CD14-positive monocyte (primary cell): ENCODE measurements at regions not wholly inside any gene's neighbourhood (a gene's known extent, or its start where the extent isn't known, plus 50 kb on each side); places are given as distances from the start of the nearest gene placed in this dataset.
A peak's percentile ranks its signal among the peaks of the same experiment; 100 is the strongest.

ENCODE experiments used
- DNase-seq, 3 donors: peaks; one replicate each; pipeline ENCODE4 v3.0.0-alpha.2; 2011 to 2022
- H2AFZ ChIP-seq: 2 replicates; pipeline ENCODE4 v1.6.0; 2012; ENCODE audit warnings: mild to moderate bottlenecking, low read depth, low read length, inconsistent platforms; ENCODE audit not compliant: insufficient read depth, poor library complexity, severe bottlenecking
- H3K27ac ChIP-seq, 2 donors: 1 replicate in 1 of 2; 2 replicates in 1 of 2; pipeline ENCODE4 v1.5.1; 2012 to 2013; ENCODE audit warnings: low read length in 2 of 2, control low read depth in 1 of 2, inconsistent platforms in 1 of 2, low read depth in 1 of 2, mild to moderate bottlenecking in 1 of 2
- H3K27me3 ChIP-seq, 2 donors: one replicate each; pipeline versions ENCODE4 v1.6.0 to v1.6.1; 2011 to 2013; ENCODE audit warnings: low read length in 2 of 2; ENCODE audit not compliant: control insufficient read depth in 2 of 2, insufficient read depth in 2 of 2
- H3K36me3 ChIP-seq, 2 donors: replicated peaks in 1 of 2; 1 replicate in 1 of 2; 2 replicates in 1 of 2; pipeline versions ENCODE4 v1.5.1 to v1.6.1; 2012 to 2013; ENCODE audit warnings: low read length in 2 of 2, control low read depth in 1 of 2, inconsistent platforms in 1 of 2, mild to moderate bottlenecking in 1 of 2; ENCODE audit not compliant: insufficient read depth in 2 of 2, control insufficient read depth in 1 of 2
- H3K4me1 ChIP-seq, 2 donors: 1 replicate in 1 of 2; 2 replicates in 1 of 2; pipeline versions ENCODE4 v1.5.1 to v1.6.1; 2012 to 2013; ENCODE audit warnings: low read length in 2 of 2, control low read depth in 1 of 2, inconsistent platforms in 1 of 2, mild to moderate bottlenecking in 1 of 2, moderate library complexity in 1 of 2; ENCODE audit not compliant: insufficient read depth in 2 of 2, control insufficient read depth in 1 of 2
- H3K4me2 ChIP-seq: replicated peaks from 2 replicates; pipeline ENCODE3; 2012; ENCODE audit warnings: low read length, moderate library complexity, mild to moderate bottlenecking; ENCODE audit not compliant: poor library complexity, severe bottlenecking; ENCODE audit errors: extremely low read depth
- H3K4me3 ChIP-seq, 3 experiments: fragments of 200-600 bp in 1 of 3; sonication (generic) in 1 of 3; replicated peaks in 1 of 3; 1 replicate in 2 of 3; 2 replicates in 1 of 3; pipeline ENCODE4 v1.5.1; 2011 to 2013; ENCODE audit warnings: low read length in 3 of 3, mild to moderate bottlenecking in 3 of 3, control low read depth in 2 of 3, low read depth in 2 of 3, inconsistent platforms in 1 of 3, moderate library complexity in 1 of 3
- H3K79me2 ChIP-seq: 2 replicates; pipeline ENCODE4 v1.6.0; 2012; ENCODE audit warnings: mild to moderate bottlenecking, control low read depth, inconsistent platforms, low read length, moderate library complexity; ENCODE audit not compliant: insufficient read depth
- H3K9ac ChIP-seq: 2 replicates; pipeline ENCODE4 v1.6.0; 2017; ENCODE audit warnings: low read length, mild to moderate bottlenecking; ENCODE audit not compliant: insufficient read depth, poor library complexity, severe bottlenecking
- H3K9me3 ChIP-seq, 2 donors: replicated peaks in 1 of 2; 1 replicate in 1 of 2; 2 replicates in 1 of 2; pipeline versions ENCODE4 v1.5.1 to v1.6.1; 2012 to 2013; ENCODE audit warnings: low read length in 2 of 2, control low read depth in 1 of 2; ENCODE audit not compliant: control insufficient read depth in 1 of 2, insufficient read depth in 1 of 2
- H4K20me1 ChIP-seq: 2 replicates; pipeline ENCODE4 v1.6.0; 2012; ENCODE audit warnings: mild to moderate bottlenecking, low read length, control low read depth, moderate library complexity; ENCODE audit not compliant: insufficient read depth
- H3K27ac Mint-ChIP-seq, 7 donors: one replicate each; pipeline ENCODE4 v1.8.0; 2020; ENCODE audit warnings: mild to moderate bottlenecking in 7 of 7, mixed read lengths in 7 of 7, moderate library complexity in 6 of 7, inconsistent platforms in 2 of 7
- H3K27me3 Mint-ChIP-seq, 3 donors: one replicate each; pipeline ENCODE4 v1.8.0; 2021 to 2022; ENCODE audit warnings: low read depth in 3 of 3, mild to moderate bottlenecking in 3 of 3, mixed read lengths in 3 of 3, moderate library complexity in 3 of 3, inconsistent platforms in 1 of 3
- H3K36me3 Mint-ChIP-seq, 2 donors: one replicate each; pipeline ENCODE4 v1.8.0; 2020; ENCODE audit warnings: mixed read lengths in 2 of 2, inconsistent platforms in 1 of 2, mild to moderate bottlenecking in 1 of 2
- H3K4me1 Mint-ChIP-seq: one replicate; pipeline ENCODE4 v1.8.0; 2020; ENCODE audit warnings: mild to moderate bottlenecking, mixed read lengths
- H3K4me3 Mint-ChIP-seq, 2 donors: one replicate each; pipeline ENCODE4 v1.8.0; 2020; ENCODE audit warnings: mild to moderate bottlenecking in 2 of 2, mixed read lengths in 2 of 2, moderate library complexity in 1 of 2
- H3K9me3 Mint-ChIP-seq, 7 donors: one replicate each; pipeline ENCODE4 v1.8.0; 2020 to 2022; ENCODE audit warnings: mixed read lengths in 7 of 7, mild to moderate bottlenecking in 6 of 7, moderate library complexity in 6 of 7, inconsistent platforms in 2 of 7
- WGBS: methylation state at CpG from one replicate; pipeline ENCODE4 v1.1.5; 2013; ENCODE audit warnings: missing lambda C conversion rate; ENCODE audit not compliant: insufficient coverage; 5-methylcytosine and 5-hydroxymethylcytosine counted together
- intact Hi-C, 2 donors: fragments of 100-400 bp; cut with micrococcal nuclease; formaldehyde crosslinking; loops; one replicate each; pipeline versions ENCODE4 v1.15.0 to v1.15.1; 2023
- TF ChIP-seq, protein P1 (sequence below): fragments of 200-600 bp; IDR thresholded peaks from one replicate; pipeline ENCODE4 v1.8.0; 2022; ENCODE audit warnings: antibody characterized with exemption, mild to moderate bottlenecking

DNA sequence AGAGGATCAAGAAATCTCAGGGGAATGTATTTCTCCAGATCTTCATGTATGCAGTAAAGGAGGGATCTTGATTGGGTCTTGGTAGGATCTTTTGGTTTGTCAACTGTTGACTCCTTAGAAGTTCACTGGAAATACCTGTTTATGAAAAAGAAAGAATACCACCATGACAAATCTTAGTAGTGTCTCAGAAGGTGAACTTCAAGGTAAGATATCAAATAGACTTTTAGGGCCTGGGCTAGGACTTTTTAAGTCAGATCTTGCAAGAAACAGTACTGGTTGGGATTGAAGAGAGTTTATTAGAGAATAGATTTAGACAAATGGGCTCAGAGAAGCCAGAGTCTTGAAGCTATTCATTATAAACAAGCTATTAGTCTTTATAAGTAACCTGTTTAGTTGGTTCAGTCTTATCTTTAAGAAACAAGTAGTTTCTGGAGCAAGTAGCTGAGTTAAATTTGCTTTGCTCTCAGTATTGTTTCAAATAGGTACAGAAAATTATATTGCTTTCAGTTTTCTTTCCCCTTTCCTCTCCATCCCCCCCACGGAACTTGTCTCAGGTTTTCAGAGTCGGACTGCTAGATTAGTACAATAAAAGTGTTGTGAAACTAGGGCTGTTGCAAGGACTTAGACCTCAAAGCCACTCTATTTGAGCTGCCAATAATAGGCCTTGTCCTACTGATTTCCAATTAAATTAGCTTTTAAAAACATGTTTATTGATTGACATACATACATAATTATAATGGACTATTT is 529.1 kb upstream of the CITED2 start:
- peak; percentile 70 to 81 (median 70) for DNase-seq
- Mint-ChIP-seq H3K4me3 (peak overlapping the region in 1 of 2 donors; percentile 28), H3K4me1 (peaks cover 38% of the 10 kb centered on the region), H3K36me3 (peaks cover 0 to 5% of the 10 kb centered on the region in 2 donors), H3K27me3 (peaks cover 0 to 2% (median 0%) of the 10 kb centered on the region in 3 donors), H3K9me3 (peaks cover 0 to 13% (median 6%) of the 10 kb centered on the region in 7 donors), H3K27ac (peak overlapping the region; percentile 84 to 92 (median 88))
- TF ChIP-seq, protein P1, sequence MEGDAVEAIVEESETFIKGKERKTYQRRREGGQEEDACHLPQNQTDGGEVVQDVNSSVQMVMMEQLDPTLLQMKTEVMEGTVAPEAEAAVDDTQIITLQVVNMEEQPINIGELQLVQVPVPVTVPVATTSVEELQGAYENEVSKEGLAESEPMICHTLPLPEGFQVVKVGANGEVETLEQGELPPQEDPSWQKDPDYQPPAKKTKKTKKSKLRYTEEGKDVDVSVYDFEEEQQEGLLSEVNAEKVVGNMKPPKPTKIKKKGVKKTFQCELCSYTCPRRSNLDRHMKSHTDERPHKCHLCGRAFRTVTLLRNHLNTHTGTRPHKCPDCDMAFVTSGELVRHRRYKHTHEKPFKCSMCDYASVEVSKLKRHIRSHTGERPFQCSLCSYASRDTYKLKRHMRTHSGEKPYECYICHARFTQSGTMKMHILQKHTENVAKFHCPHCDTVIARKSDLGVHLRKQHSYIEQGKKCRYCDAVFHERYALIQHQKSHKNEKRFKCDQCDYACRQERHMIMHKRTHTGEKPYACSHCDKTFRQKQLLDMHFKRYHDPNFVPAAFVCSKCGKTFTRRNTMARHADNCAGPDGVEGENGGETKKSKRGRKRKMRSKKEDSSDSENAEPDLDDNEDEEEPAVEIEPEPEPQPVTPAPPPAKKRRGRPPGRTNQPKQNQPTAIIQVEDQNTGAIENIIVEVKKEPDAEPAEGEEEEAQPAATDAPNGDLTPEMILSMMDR = no peak
- H3K36me3 ChIP-seq = no peaks in the 10 kb centered on the region
- H3K27ac ChIP-seq = peak overlapping the region in 1 of 2 donors; percentile 81
- peak overlapping the region in 1 of 3 experiments; percentile 38 for H3K4me3 ChIP-seq
- no CpG with 5 or more reads among the region's 2 CpGs for WGBS
- no peaks in the 10 kb centered on the region for H4K20me1 ChIP-seq
- no peaks in the 10 kb centered on the region for H3K79me2 ChIP-seq
- H3K4me1 ChIP-seq = peaks cover 39 to 43% of the 10 kb centered on the region in 2 donors
- peak overlapping the region; percentile 47 for H2AFZ ChIP-seq
- H3K4me2 ChIP-seq = peak overlapping the region; percentile 54
- peaks cover 4 to 6% of the 10 kb centered on the region in 2 donors for H3K9me3 ChIP-seq
- intact Hi-C loops = no loop called here
- no peaks in the 10 kb centered on the region for H3K27me3 ChIP-seq
- H3K9ac ChIP-seq = peak overlapping the region; percentile 23

DNA sequence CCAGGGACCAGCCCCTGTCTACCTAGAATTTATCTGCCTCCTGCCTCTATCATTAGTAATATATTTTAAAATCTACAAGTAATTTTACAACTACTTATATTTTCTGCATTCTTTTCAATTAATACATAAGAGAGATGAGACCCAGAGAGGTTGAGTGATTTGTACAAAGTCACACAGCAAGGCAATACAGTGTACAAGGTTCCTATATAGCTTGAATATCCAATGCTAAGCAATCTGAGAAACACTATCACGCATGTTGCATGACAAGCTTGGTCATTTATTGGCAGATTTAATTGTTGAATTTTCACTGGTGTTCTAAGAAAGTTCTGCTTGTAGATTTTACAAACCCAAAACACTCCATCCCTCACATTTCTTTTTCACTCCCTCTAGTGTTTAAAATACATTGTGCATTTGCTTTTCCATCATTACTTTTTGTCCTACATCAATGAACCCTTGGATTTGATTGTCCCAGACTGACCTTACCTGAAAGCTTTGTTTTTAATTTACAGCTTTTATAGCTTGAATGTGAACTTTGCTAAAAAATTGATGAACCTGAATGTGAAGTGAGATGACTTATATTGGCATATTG is 520.9 kb upstream of the CITED2 start:
- Histone ChIP-seq H3K4me1 (no peaks in the 10 kb centered on the region), H3K79me2 (no peaks in the 10 kb centered on the region), H3K9me3 (peaks cover 0 to 4% of the 10 kb centered on the region in 2 donors), H3K27me3 (no peaks in the 10 kb centered on the region), H3K4me2 (no peak overlapping the region), H3K4me3 (no peak overlapping the region), H3K27ac (no peak overlapping the region), H2AFZ (no peak overlapping the region), H3K36me3 (no peaks in the 10 kb centered on the region), H4K20me1 (no peaks in the 10 kb centered on the region), H3K9ac (no peak overlapping the region)
- no peak overlapping the region for H3K27ac Mint-ChIP-seq
- WGBS = no CpG with 5 or more reads among the region's 1 CpG
- intact Hi-C loops = no loop called here
- peaks cover 0 to 9% (median 2%) of the 10 kb centered on the region in 7 donors for H3K9me3 Mint-ChIP-seq
- no peak overlapping the region for H3K4me3 Mint-ChIP-seq
- DNase-seq = no peak
- H3K4me1 Mint-ChIP-seq = no peaks in the 10 kb centered on the region
- TF ChIP-seq, protein P1 = peak; percentile 12
- peaks cover 0 to 3% (median 0%) of the 10 kb centered on the region in 3 donors for H3K27me3 Mint-ChIP-seq
- H3K36me3 Mint-ChIP-seq = no peaks in the 10 kb centered on the region
